HCT116 (cell line): ENCODE measurements at regions not wholly inside any gene's neighbourhood (a gene's known extent, or its start where the extent isn't known, plus 50 kb on each side); places are given as distances from the start of the nearest gene placed in this dataset.

Source experiments
- ATAC-seq: fragments of 200-7000 bp; cut with Tn5 transposase; 2 replicates; pipeline ENCODE4 v1.9.1; 2020; ENCODE audit warnings: mild to moderate bottlenecking, moderate library complexity
- BruUV-seq: library from RNA; stranded (reverse); fragments of 400-500 nt; replicated peaks from 2 replicates; lab custom pipeline; 2021; lab: Mats Ljungman, UMichigan
- CTCF ChIA-PET: fragments of 300-600 bp; sonication (Branson Sonifier 250); formaldehyde crosslinking; loops from one replicate; lab custom pipeline; 2021; ENCODE audit warnings: antibody characterized with exemption; lab: Charles Lee
- POLR2A ChIA-PET: fragments of 300-600, 350-600 bp; sonication (Branson Sonifier 250); formaldehyde crosslinking; loops from one replicate; lab custom pipeline; 2021; ENCODE audit warnings: antibody characterized with exemption; lab: Charles Lee
- RAD21 ChIA-PET, 2 experiments: fragments of 300-600 bp; sonication (Branson Sonifier 250); formaldehyde crosslinking; loops; one replicate each; lab custom pipeline; 2023; ENCODE audit warnings: low total read pairs in 2 of 2; ENCODE audit not compliant: uncharacterized antibody in 2 of 2, unreplicated experiment in 2 of 2, low non-redundant PET in 1 of 2; lab: Charles Lee
- DNase-seq: peaks from one replicate; pipeline ENCODE4 v3.0.0-alpha.2; 2010; ENCODE audit warnings: low read depth, low spot score
- H2AFZ ChIP-seq: fragments of 200-600 bp; shearing (Covaris generic), sonication (generic); 2 replicates; pipeline ENCODE4 v1.6.1; 2017; ENCODE audit warnings: low read depth, mixed run types, mixed read lengths, antibody characterized with exemption, low read length; ENCODE audit not compliant: poor library complexity, severe bottlenecking
- H3K27ac ChIP-seq: 2 replicates; pipeline ENCODE4 v1.5.1; 2012; ENCODE audit warnings: low read depth, low read length
- H3K27me3 ChIP-seq: fragments of 200-600 bp; sonication (generic); 2 replicates; pipeline ENCODE4 v1.6.1; 2016; ENCODE audit warnings: mixed run types, low read length, mixed read lengths; ENCODE audit not compliant: insufficient read depth
- H3K36me3 ChIP-seq, 2 experiments: fragments of 200-500 bp in 1 of 2; fragments of 200-600 bp in 1 of 2; sonication (Bioruptor generic) in 1 of 2; sonication (generic) in 1 of 2; 2 replicates each; pipeline versions ENCODE4 v1.5.1 to v1.6.1; 2014 to 2016; ENCODE audit warnings: low read length in 2 of 2, inconsistent platforms in 1 of 2, mixed read lengths in 1 of 2, mixed run types in 1 of 2; ENCODE audit not compliant: insufficient read depth in 2 of 2, control insufficient read depth in 1 of 2
- H3K4me1 ChIP-seq, 2 experiments: fragments of 200-600 bp in 1 of 2; sonication (generic) in 1 of 2; 2 replicates each; pipeline versions ENCODE4 v1.5.1 to v1.6.1; 2012 to 2017; ENCODE audit warnings: low read length in 2 of 2, inconsistent platforms in 1 of 2, mild to moderate bottlenecking in 1 of 2, mixed read lengths in 1 of 2, mixed run types in 1 of 2, moderate library complexity in 1 of 2; ENCODE audit not compliant: insufficient read depth in 2 of 2, control insufficient read depth in 1 of 2
- H3K4me2 ChIP-seq: fragments of 200-600 bp; sonication (generic); 2 replicates; pipeline ENCODE4 v1.6.1; 2017; ENCODE audit warnings: mixed run types, low read length, mixed read lengths
- H3K4me3 ChIP-seq, 2 experiments: fragments of 200-600 bp in 1 of 2; sonication (generic) in 1 of 2; replicated peaks in 1 of 2; 2 replicates each; pipeline ENCODE4 v1.5.1; 2011 to 2016; ENCODE audit warnings: low read length in 2 of 2, control low read depth in 1 of 2, low read depth in 1 of 2, mild to moderate bottlenecking in 1 of 2, mixed read lengths in 1 of 2, mixed run types in 1 of 2
- H3K79me2 ChIP-seq: fragments of 200-600 bp; sonication (generic); 2 replicates; pipeline ENCODE4 v1.6.1; 2017; ENCODE audit warnings: mild to moderate bottlenecking, mixed run types, low read length, moderate library complexity, mixed read lengths; ENCODE audit not compliant: insufficient read depth
- H3K9ac ChIP-seq: fragments of 200-600 bp; sonication (generic); 2 replicates; pipeline ENCODE4 v1.6.1; 2016; ENCODE audit warnings: low read length, mixed read lengths
- H3K9me2 ChIP-seq: fragments of 200-600 bp; sonication (generic), shearing (Covaris generic); 2 replicates; pipeline ENCODE4 v1.6.1; 2017; ENCODE audit warnings: mixed run types, mild to moderate bottlenecking, moderate library complexity; ENCODE audit not compliant: insufficient read depth
- H3K9me3 ChIP-seq, 2 experiments: fragments of 200-500 bp in 1 of 2; fragments of 200-600 bp in 1 of 2; sonication (Bioruptor generic) in 1 of 2; sonication (generic) in 1 of 2; 2 replicates each; pipeline ENCODE4 v1.6.1; 2014 to 2017; ENCODE audit warnings: low read length in 2 of 2, mixed read lengths in 2 of 2, inconsistent platforms in 1 of 2, low read depth in 1 of 2, mild to moderate bottlenecking in 1 of 2, mixed run types in 1 of 2, moderate library complexity in 1 of 2; ENCODE audit not compliant: control insufficient read depth in 1 of 2, insufficient read depth in 1 of 2
- H4K20me1 ChIP-seq: fragments of 200-600 bp; sonication (generic), shearing (Covaris generic); 2 replicates; pipeline ENCODE4 v1.6.1; 2017; ENCODE audit warnings: mixed run types, mild to moderate bottlenecking, moderate library complexity; ENCODE audit not compliant: insufficient read depth
- CBX3 ChIP-seq: IDR thresholded peaks from 2 replicates; pipeline ENCODE4 v1.6.1; 2012; ENCODE audit warnings: low read depth
- CEBPB ChIP-seq: IDR thresholded peaks from 2 replicates; pipeline ENCODE4 v1.6.1; 2012; ENCODE audit warnings: low read depth
- EGR1 ChIP-seq: IDR thresholded peaks from 2 replicates; pipeline ENCODE4 v1.6.1; 2012; ENCODE audit warnings: low read depth
- ELF1 ChIP-seq: IDR thresholded peaks from 2 replicates; pipeline ENCODE4 v1.6.1; 2012; ENCODE audit warnings: low read depth, borderline replicate concordance
- EZH2 ChIP-seq: fragments of 200-600 bp; sonication (generic); IDR thresholded peaks from 2 replicates; pipeline ENCODE4 v1.6.1; 2017; ENCODE audit warnings: antibody characterized with exemption, mixed run types
- EZH2phosphoT487 ChIP-seq: fragments of 200-600 bp; IDR thresholded peaks from 2 replicates; pipeline ENCODE4 v1.6.1; 2018; ENCODE audit warnings: antibody characterized with exemption, borderline replicate concordance
- JUND ChIP-seq: IDR thresholded peaks from 2 replicates; pipeline ENCODE4 v1.6.1; 2012
- POLR2AphosphoS5 ChIP-seq: IDR thresholded peaks from 2 replicates; pipeline ENCODE4 v1.6.1; 2011; ENCODE audit warnings: mild to moderate bottlenecking, low read depth, low read length, moderate library complexity
- SIN3A ChIP-seq: IDR thresholded peaks from 2 replicates; pipeline ENCODE4 v1.6.1; 2012; ENCODE audit warnings: low read depth
- SP1 ChIP-seq: IDR thresholded peaks from 2 replicates; pipeline ENCODE4 v1.6.1; 2012; ENCODE audit warnings: low read depth
- SRF ChIP-seq: IDR thresholded peaks from 2 replicates; pipeline ENCODE4 v1.6.1; 2012; ENCODE audit warnings: low read depth
- TCF7L2 ChIP-seq: IDR thresholded peaks from 2 replicates; pipeline ENCODE4 v1.7.0; 2011; ENCODE audit warnings: borderline replicate concordance, inconsistent platforms; ENCODE audit not compliant: insufficient read depth, insufficient read length; ENCODE audit errors: extremely low read depth
- YY1 ChIP-seq: IDR thresholded peaks from 2 replicates; pipeline ENCODE4 v1.6.1; 2011; ENCODE audit warnings: low read length, low read depth, moderate library complexity, mild to moderate bottlenecking; ENCODE audit not compliant: insufficient replicate concordance; ENCODE audit errors: extremely low read depth
- intact Hi-C: fragments of 100-400 bp; cut with micrococcal nuclease; formaldehyde crosslinking; loops from 2 replicates; pipeline ENCODE4 v1.10.0; 2022
- TF ChIP-seq, protein P1 (sequence below): IDR thresholded peaks from 2 replicates; pipeline ENCODE4 v1.6.1; 2012
- TF ChIP-seq, protein P2 (sequence below): IDR thresholded peaks from 2 replicates; pipeline ENCODE4 v1.6.1; 2012; ENCODE audit warnings: low read depth

DNA sequence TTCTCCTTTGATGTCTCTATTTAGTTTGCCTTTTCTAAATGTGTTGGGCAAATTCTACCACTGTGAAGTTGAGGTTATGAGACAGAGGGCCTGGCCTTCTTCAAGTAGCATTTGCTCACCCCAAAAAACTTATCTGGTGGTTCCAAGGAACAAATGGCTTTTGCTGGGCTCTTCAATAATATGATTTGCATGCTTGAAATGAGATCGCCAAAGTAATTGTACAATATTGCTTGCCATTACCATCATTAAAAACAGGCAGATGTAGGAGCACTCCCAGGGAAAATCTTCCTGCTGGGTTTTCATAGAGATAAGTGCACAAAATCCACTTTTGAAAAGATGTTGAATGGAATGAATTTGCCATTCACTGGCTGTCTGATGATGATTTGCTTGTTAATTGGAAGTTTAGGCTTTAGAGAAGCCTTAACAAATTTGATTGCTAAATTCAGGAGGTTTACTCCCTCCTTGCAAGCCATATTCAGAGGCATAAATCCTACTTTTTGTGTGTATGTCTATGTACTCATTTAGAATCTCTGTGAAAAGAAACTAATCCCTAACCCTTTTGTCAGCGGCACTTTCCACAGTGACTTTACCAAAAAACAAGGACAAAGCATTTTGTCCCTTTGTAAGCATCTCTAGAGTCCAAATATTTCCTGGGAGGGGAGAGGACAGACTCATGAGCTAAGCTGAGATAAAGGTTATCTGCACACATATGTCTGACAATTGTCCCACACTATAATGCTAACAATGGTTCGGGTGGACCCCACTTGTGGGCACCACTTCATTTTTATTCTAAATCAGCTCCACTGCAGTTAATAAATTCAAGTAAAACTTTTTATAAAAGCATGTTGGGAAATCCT is 240.8 kb upstream of the PIK3C3 start:
- no peak for DNase-seq
- intact Hi-C loops: no loop called here
- H3K4me1 ChIP-seq: no peaks in the 10 kb centered on the region
- no peak for ATAC-seq
- no peaks in the 10 kb centered on the region for H3K36me3 ChIP-seq
- no peaks in the 10 kb centered on the region for H3K79me2 ChIP-seq
- POLR2A ChIA-PET: no interaction called here
- CTCF ChIA-PET: no interaction called here
- TF ChIP-seq SIN3A: no peak
- peaks cover 4 to 26% of the 10 kb centered on the region in 2 experiments; a peak in 2 of 4 replicates for H3K9me3 ChIP-seq
- no peaks in the 10 kb centered on the region for H3K9me2 ChIP-seq
- H3K27me3 ChIP-seq: no peaks in the 10 kb centered on the region
- no peak overlapping the region for H3K4me2 ChIP-seq
- no peaks in the 10 kb centered on the region for H4K20me1 ChIP-seq
- RAD21 ChIA-PET: no interaction called here
- H3K27ac ChIP-seq: no peak overlapping the region
- no peak overlapping the region for H2AFZ ChIP-seq
- no TSS peak for BruUV-seq
- no peak overlapping the region for H3K9ac ChIP-seq
- H3K4me3 ChIP-seq: no peak overlapping the region

- H3K9me2 ChIP-seq: no peaks in the 10 kb centered on the region
- H2AFZ ChIP-seq: no peak overlapping the region
- no peak overlapping the region for H3K9ac ChIP-seq
- no peaks in the 10 kb centered on the region for H3K27me3 ChIP-seq
- H3K36me3 ChIP-seq: no peaks in the 10 kb centered on the region
- no peak overlapping the region for H3K27ac ChIP-seq
- DNase-seq (no peak), ATAC-seq (no peak)
- ChIA-PET POLR2A (no interaction called here), RAD21 (no interaction called here), CTCF (no interaction called here)
- H3K4me1 ChIP-seq: no peaks in the 10 kb centered on the region
- H3K4me2 ChIP-seq: no peak overlapping the region
- no peaks in the 10 kb centered on the region for H4K20me1 ChIP-seq
- H3K9me3 ChIP-seq: peaks cover 10 to 32% of the 10 kb centered on the region in 2 experiments; a peak in 2 of 4 replicates
- no peaks in the 10 kb centered on the region for H3K79me2 ChIP-seq
- no TSS peak for BruUV-seq
- intact Hi-C loops: no loop called here
- no peak overlapping the region for H3K4me3 ChIP-seq
- no peak for TF ChIP-seq SIN3A
- no peak for TF ChIP-seq CBX3
- TF ChIP-seq, protein P1, sequence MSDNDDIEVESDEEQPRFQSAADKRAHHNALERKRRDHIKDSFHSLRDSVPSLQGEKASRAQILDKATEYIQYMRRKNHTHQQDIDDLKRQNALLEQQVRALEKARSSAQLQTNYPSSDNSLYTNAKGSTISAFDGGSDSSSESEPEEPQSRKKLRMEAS: no peak
- no peak for TF ChIP-seq POLR2AphosphoS5
- no peak for TF ChIP-seq EZH2
- TF ChIP-seq YY1: no peak
- TF ChIP-seq SRF: no peak
- TF ChIP-seq CEBPB: no peak
- TF ChIP-seq, protein P2, sequence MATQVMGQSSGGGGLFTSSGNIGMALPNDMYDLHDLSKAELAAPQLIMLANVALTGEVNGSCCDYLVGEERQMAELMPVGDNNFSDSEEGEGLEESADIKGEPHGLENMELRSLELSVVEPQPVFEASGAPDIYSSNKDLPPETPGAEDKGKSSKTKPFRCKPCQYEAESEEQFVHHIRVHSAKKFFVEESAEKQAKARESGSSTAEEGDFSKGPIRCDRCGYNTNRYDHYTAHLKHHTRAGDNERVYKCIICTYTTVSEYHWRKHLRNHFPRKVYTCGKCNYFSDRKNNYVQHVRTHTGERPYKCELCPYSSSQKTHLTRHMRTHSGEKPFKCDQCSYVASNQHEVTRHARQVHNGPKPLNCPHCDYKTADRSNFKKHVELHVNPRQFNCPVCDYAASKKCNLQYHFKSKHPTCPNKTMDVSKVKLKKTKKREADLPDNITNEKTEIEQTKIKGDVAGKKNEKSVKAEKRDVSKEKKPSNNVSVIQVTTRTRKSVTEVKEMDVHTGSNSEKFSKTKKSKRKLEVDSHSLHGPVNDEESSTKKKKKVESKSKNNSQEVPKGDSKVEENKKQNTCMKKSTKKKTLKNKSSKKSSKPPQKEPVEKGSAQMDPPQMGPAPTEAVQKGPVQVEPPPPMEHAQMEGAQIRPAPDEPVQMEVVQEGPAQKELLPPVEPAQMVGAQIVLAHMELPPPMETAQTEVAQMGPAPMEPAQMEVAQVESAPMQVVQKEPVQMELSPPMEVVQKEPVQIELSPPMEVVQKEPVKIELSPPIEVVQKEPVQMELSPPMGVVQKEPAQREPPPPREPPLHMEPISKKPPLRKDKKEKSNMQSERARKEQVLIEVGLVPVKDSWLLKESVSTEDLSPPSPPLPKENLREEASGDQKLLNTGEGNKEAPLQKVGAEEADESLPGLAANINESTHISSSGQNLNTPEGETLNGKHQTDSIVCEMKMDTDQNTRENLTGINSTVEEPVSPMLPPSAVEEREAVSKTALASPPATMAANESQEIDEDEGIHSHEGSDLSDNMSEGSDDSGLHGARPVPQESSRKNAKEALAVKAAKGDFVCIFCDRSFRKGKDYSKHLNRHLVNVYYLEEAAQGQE: no peak
- no peak for TF ChIP-seq TCF7L2
- TF ChIP-seq EZH2phosphoT487: no peak
- no peak for TF ChIP-seq SP1
- TF ChIP-seq JUND: no peak
- TF ChIP-seq ELF1: no peak
- no peak for TF ChIP-seq EGR1
These were observed 248.7 kb upstream of the PIK3C3 start for GRCh38 chr18:41706301-41706700.
